NCI-H2107 treated with DMSO at 0.1 percent for 48 hours (cell line): ENCODE measurements at regions not wholly inside any gene's neighbourhood (a gene's known extent, or its start where the extent isn't known, plus 50 kb on each side); places are given as distances from the start of the nearest gene placed in this dataset.

Experiments
- DNase-seq: peaks from one replicate; lab custom pipeline; 2025; ENCODE audit not compliant: unreplicated experiment; lab: John Stamatoyannopoulos, UW

- DNase-seq, result peak; percentile 30
Observed at GRCh38 chr19:29263305-29264135, 50.6 kb upstream of the UQCRFS1 start.

GRCh38 chr19:29264897-29265296 lies 51.9 kb upstream of the UQCRFS1 start:
- DNase-seq, result no peak

GRCh38 chr19:29265436-29265835 lies 52.5 kb upstream of the UQCRFS1 start:
- DNase-seq, result no peak

- DNase-seq, result no peak
Observed at GRCh38 chr19:29266001-29266400, 53.0 kb upstream of the UQCRFS1 start.

- no peak for DNase-seq
Observed at GRCh38 chr19:29266603-29267002, 53.7 kb upstream of the UQCRFS1 start.

- DNase-seq, result no peak
Observed at GRCh38 chr19:29267701-29268100, 54.8 kb upstream of the UQCRFS1 start.

GRCh38 chr19:29268103-29268502 lies 55.2 kb upstream of the UQCRFS1 start:
- DNase-seq, result no peak

GRCh38 chr19:29268721-29269393 lies 55.9 kb upstream of the UQCRFS1 start:
- DNase-seq, result no peak

GRCh38 chr19:29269641-29270040 lies 56.7 kb upstream of the UQCRFS1 start:
- DNase-seq, result no peak

GRCh38 chr19:29271341-29271740 lies 58.4 kb upstream of the UQCRFS1 start:
- no peak for DNase-seq

GRCh38 chr19:29271911-29272310 lies 59.0 kb upstream of the UQCRFS1 start:
- no peak for DNase-seq

GRCh38 chr19:29273000-29273640 lies 60.2 kb upstream of the UQCRFS1 start:
- no peak for DNase-seq

GRCh38 chr19:29275266-29275665 lies 62.3 kb upstream of the UQCRFS1 start:
- no peak for DNase-seq

- peak; percentile 10 for DNase-seq
Observed at GRCh38 chr19:29277102-29277501, 64.2 kb upstream of the UQCRFS1 start.

- no peak for DNase-seq
Observed at GRCh38 chr19:29278716-29279115, 65.8 kb upstream of the UQCRFS1 start.

GRCh38 chr19:29283366-29283765 lies 70.4 kb upstream of the UQCRFS1 start:
- DNase-seq, result no peak

- DNase-seq, result no peak
Observed at GRCh38 chr19:29285187-29285687, 72.3 kb upstream of the UQCRFS1 start.

GRCh38 chr19:29285878-29286277 lies 72.9 kb upstream of the UQCRFS1 start:
- DNase-seq, result no peak

GRCh38 chr19:29287061-29287460 lies 74.1 kb upstream of the UQCRFS1 start:
- peak; percentile 54 for DNase-seq

- no peak for DNase-seq
Observed at GRCh38 chr19:29288256-29288655, 75.3 kb upstream of the UQCRFS1 start.

GRCh38 chr19:29289020-29289419 lies 76.1 kb upstream of the UQCRFS1 start:
- DNase-seq, result no peak

GRCh38 chr19:29290853-29291252 lies 77.9 kb upstream of the UQCRFS1 start:
- no peak for DNase-seq
